ENCODE measurements at regions not wholly inside any gene's neighbourhood (a gene's known extent, or its start where the extent isn't known, plus 50 kb on each side); places are given as distances from the start of the nearest gene placed in this dataset.

- Histone ChIP-seq H3K14ac (replicated peaks; ENCODE audit: low read depth, low read length) (no peak overlapping the region), H4K20me1 (ENCODE audit: insufficient read depth, low read length) (no peaks in the 10 kb centered on the region), H3K79me1 (ENCODE audit: low read depth in 1 of 2, low read length in 2 of 2) (no peaks in the 10 kb centered on the region), H3K9ac (ENCODE audit: low read depth, low read length) (no peak overlapping the region), H4K91ac (ENCODE audit: insufficient read depth, low read depth, low read length) (no peak overlapping the region), H3K23ac (ENCODE audit: low read depth, low read length) (no peak overlapping the region), H2AK9ac (replicated peaks; ENCODE audit: low read depth, low read length, poor library complexity) (no peak overlapping the region), H4K5ac (ENCODE audit: low read depth, low read length) (no peak overlapping the region), H3K18ac (ENCODE audit: low read depth, low read length) (no peak overlapping the region), H4K8ac (ENCODE audit: low read depth in 2 of 2, low read length in 2 of 2) (no peak overlapping the region), H2AK5ac (ENCODE audit: low read depth, low read length) (no peak overlapping the region), H3K36me3 (ENCODE audit: control insufficient read depth, insufficient read depth, low read length) (no peaks in the 10 kb centered on the region), H2BK120ac (ENCODE audit: low read depth, low read length) (no peak overlapping the region), H3K4me2 (ENCODE audit: low read depth, low read length) (no peak overlapping the region), H3K4me1 (ENCODE audit: control insufficient read depth, insufficient read depth, low read length) (no peaks in the 10 kb centered on the region), H2AFZ (replicated peaks; ENCODE audit: low read length, poor library complexity) (no peak overlapping the region), H3K56ac (ENCODE audit: extremely low read depth, insufficient read depth, low read length) (no peak overlapping the region), H3K4me3 (ENCODE audit: insufficient read depth, low read depth, low read length) (no peak overlapping the region), H3K4ac (ENCODE audit: low read depth, low read length) (no peak overlapping the region), H2BK15ac (ENCODE audit: low read depth, low read length) (no peak overlapping the region), H3K27me3 (ENCODE audit: control insufficient read depth, insufficient read depth, low read length) (no peaks in the 10 kb centered on the region), H2BK5ac (ENCODE audit: low read depth, low read length, poor library complexity, severe bottlenecking) (no peak overlapping the region), H3K9me1 (ENCODE audit: insufficient read depth, low read length) (no peaks in the 10 kb centered on the region), H3K27ac (ENCODE audit: insufficient read depth, low read length) (no peak overlapping the region), H2BK20ac (ENCODE audit: low read depth, low read length) (no peak overlapping the region), H3K9me3 (ENCODE audit: control insufficient read depth, insufficient read depth, low read length) (no peaks in the 10 kb centered on the region)
- ChIA-PET CTCF (interaction anchor here (0.6 to 1.0 kb wide), 2 partner anchors 9 to 237 kb away, joined by 3 read pairs; no protein-coding TSS in a partner anchor), POLR2A (ENCODE audit: unreplicated experiment) (no interaction called here)
- DNase-seq = no peak
- no peak for ATAC-seq (ENCODE audit: low read depth)
- no peak for TF ChIP-seq CHD1 (IDR thresholded peaks at IDR 0.05; ENCODE audit: low read depth, low read length)
- TF ChIP-seq BHLHE40 (IDR thresholded peaks at IDR 0.05; ENCODE audit: low read depth, low read length) = no peak
- in situ Hi-C loops (cut with MboI; ENCODE audit: low sequenced_read_pairs) (no loop called here), dilution Hi-C loops (cut with HindIII; ENCODE audit: low sequenced_read_pairs, unreplicated experiment) (no loop called here), intact Hi-C loops (cut with micrococcal nuclease) (no loop called here)
- BruUV-seq (replicated peaks) = no TSS peak
- WGBS, 2 experiments (ENCODE audit: extremely low coverage in 2 of 2, insufficient read length in 1 of 2) = no CpG with 5 or more reads among the region's 1 CpG
These were observed 157.4 kb upstream of the AGTR1 start for GRCh38 chr3:148540266-148540665.

Measured in IMR-90 (cell line).